IMR-90 (cell line): ENCODE measurements at regions not wholly inside any gene's neighbourhood (a gene's known extent, or its start where the extent isn't known, plus 50 kb on each side); places are given as distances from the start of the nearest gene placed in this dataset.

Experiments used
- ATAC-seq: fragments of 200-7000 bp; cut with Tn5 transposase; 2 replicates; pipeline ENCODE4 v1.9.1; 2020; ENCODE audit warnings: low read depth, mild to moderate bottlenecking, moderate library complexity
- BruUV-seq: library from RNA; stranded (reverse); fragments of 400-500 nt; replicated peaks from 2 replicates; lab custom pipeline; 2021; lab: Mats Ljungman, UMichigan
- CTCF ChIA-PET: fragments of 300-600 bp; formaldehyde crosslinking; extraction: SDS; loops from one replicate; lab custom pipeline; 2021; ENCODE audit warnings: antibody characterized with exemption; lab: Yijun Ruan, JAX
- POLR2A ChIA-PET: fragments of 300-600 bp; sonication (Branson Sonifier 250); formaldehyde crosslinking; loops from one replicate; lab custom pipeline; 2022; ENCODE audit warnings: antibody characterized with exemption; ENCODE audit not compliant: unreplicated experiment; lab: Charles Lee
- DNase-seq: peaks from one replicate; pipeline ENCODE4 v3.0.0; 2013
- H2AFZ ChIP-seq: replicated peaks from 2 replicates; pipeline ENCODE3; 2013; ENCODE audit warnings: low read length, mild to moderate bottlenecking; ENCODE audit not compliant: poor library complexity
- H2AK5ac ChIP-seq: 2 replicates; pipeline ENCODE4 v1.6.1; 2013; ENCODE audit warnings: low read depth, low read length, inconsistent platforms
- H2AK9ac ChIP-seq: replicated peaks from 2 replicates; pipeline ENCODE3; 2013; ENCODE audit warnings: mild to moderate bottlenecking, low read depth, low read length, moderate library complexity; ENCODE audit not compliant: poor library complexity
- H2BK120ac ChIP-seq: 2 replicates; pipeline ENCODE4 v1.6.1; 2013; ENCODE audit warnings: low read depth, low read length, inconsistent platforms
- H2BK15ac ChIP-seq: 3 replicates; pipeline ENCODE4 v1.6.1; 2013; ENCODE audit warnings: low read depth, low read length, inconsistent platforms
- H2BK20ac ChIP-seq: 2 replicates; pipeline ENCODE4 v1.6.1; 2013; ENCODE audit warnings: low read depth, mild to moderate bottlenecking, inconsistent platforms, low read length, moderate library complexity
- H2BK5ac ChIP-seq: 2 replicates; pipeline ENCODE4 v1.6.1; 2013; ENCODE audit warnings: mild to moderate bottlenecking, low read depth, low read length, inconsistent platforms; ENCODE audit not compliant: poor library complexity, severe bottlenecking
- H3K14ac ChIP-seq: replicated peaks from 2 replicates; pipeline ENCODE4 v1.6.1; 2013; ENCODE audit warnings: low read depth, low read length, inconsistent platforms
- H3K18ac ChIP-seq: 2 replicates; pipeline ENCODE4 v1.6.1; 2013; ENCODE audit warnings: low read depth, low read length, control low read depth
- H3K23ac ChIP-seq: 2 replicates; pipeline ENCODE4 v1.6.1; 2013; ENCODE audit warnings: low read depth, low read length, inconsistent platforms
- H3K27ac ChIP-seq: 2 replicates; pipeline ENCODE4 v1.5.1; 2013; ENCODE audit warnings: mild to moderate bottlenecking, control low read depth, low read length; ENCODE audit not compliant: insufficient read depth
- H3K27me3 ChIP-seq: 2 replicates; pipeline ENCODE4 v1.6.1; 2013; ENCODE audit warnings: low read length; ENCODE audit not compliant: control insufficient read depth, insufficient read depth
- H3K36me3 ChIP-seq: 2 replicates; pipeline ENCODE4 v1.6.1; 2013; ENCODE audit warnings: low read length, mixed read lengths; ENCODE audit not compliant: control insufficient read depth, insufficient read depth
- H3K4ac ChIP-seq: 2 replicates; pipeline ENCODE4 v1.6.1; 2013; ENCODE audit warnings: low read depth, low read length, inconsistent platforms
- H3K4me1 ChIP-seq: 2 replicates; pipeline ENCODE4 v1.6.1; 2013; ENCODE audit warnings: low read length, mixed read lengths; ENCODE audit not compliant: control insufficient read depth, insufficient read depth
- H3K4me2 ChIP-seq: 2 replicates; pipeline ENCODE4 v1.6.1; 2013; ENCODE audit warnings: low read depth, mild to moderate bottlenecking, control low read depth, low read length, moderate library complexity
- H3K4me3 ChIP-seq: 2 replicates; pipeline ENCODE4 v1.5.1; 2013; ENCODE audit warnings: low read depth, mild to moderate bottlenecking, control low read depth, low read length, moderate library complexity; ENCODE audit not compliant: insufficient read depth
- H3K56ac ChIP-seq: 2 replicates; pipeline ENCODE4 v1.6.1; 2013; ENCODE audit warnings: low read length, inconsistent platforms; ENCODE audit not compliant: insufficient read depth; ENCODE audit errors: extremely low read depth
- H3K79me1 ChIP-seq, 2 experiments: 2 replicates each; pipeline ENCODE4 v1.6.1; 2013; ENCODE audit warnings: low read length in 2 of 2, inconsistent platforms in 1 of 2, low read depth in 1 of 2
- H3K9ac ChIP-seq: 2 replicates; pipeline ENCODE4 v1.6.1; 2013; ENCODE audit warnings: low read depth, low read length, control low read depth
- H3K9me1 ChIP-seq: 2 replicates; pipeline ENCODE4 v1.6.1; 2013; ENCODE audit warnings: low read length, inconsistent platforms; ENCODE audit not compliant: insufficient read depth
- H3K9me3 ChIP-seq: 2 replicates; pipeline ENCODE4 v1.6.1; 2013; ENCODE audit warnings: low read length; ENCODE audit not compliant: control insufficient read depth, insufficient read depth
- H4K20me1 ChIP-seq: 2 replicates; pipeline ENCODE4 v1.6.1; 2013; ENCODE audit warnings: low read length, inconsistent platforms; ENCODE audit not compliant: insufficient read depth
- H4K5ac ChIP-seq: 2 replicates; pipeline ENCODE4 v1.6.1; 2013; ENCODE audit warnings: mild to moderate bottlenecking, low read depth, low read length, control low read depth
- H4K8ac ChIP-seq, 2 experiments: 2 replicates each; pipeline ENCODE4 v1.6.1; 2013; ENCODE audit warnings: low read depth in 2 of 2, low read length in 2 of 2, control low read depth in 1 of 2, inconsistent platforms in 1 of 2
- H4K91ac ChIP-seq: 2 replicates; pipeline ENCODE4 v1.6.1; 2013; ENCODE audit warnings: low read depth, low read length, inconsistent platforms; ENCODE audit not compliant: insufficient read depth
- BHLHE40 ChIP-seq: fragments of 150-350 bp; IDR thresholded peaks from 2 replicates; pipeline ENCODE4 v1.6.1; 2016; ENCODE audit warnings: mild to moderate bottlenecking, low read depth, low read length
- CEBPB ChIP-seq: IDR thresholded peaks from 2 replicates; pipeline ENCODE4 v1.6.1; 2012; ENCODE audit warnings: low read depth, low read length, improper control_type of control experiment
- CHD1 ChIP-seq: IDR thresholded peaks from 2 replicates; pipeline ENCODE4 v1.6.1; 2012; ENCODE audit warnings: low read depth, low read length, improper control_type of control experiment
- FOS ChIP-seq: fragments of 150-350 bp; IDR thresholded peaks from 2 replicates; pipeline ENCODE4 v1.6.1; 2016; ENCODE audit warnings: low read depth, low read length
- MAFK ChIP-seq: IDR thresholded peaks from 2 replicates; pipeline ENCODE4 v1.6.1; 2012; ENCODE audit warnings: low read depth, low read length, improper control_type of control experiment
- MAZ ChIP-seq: IDR thresholded peaks from 2 replicates; pipeline ENCODE4 v1.6.1; 2012; ENCODE audit warnings: low read depth, mild to moderate bottlenecking, low read length, improper control_type of control experiment, moderate library complexity, borderline replicate concordance
- MXI1 ChIP-seq: IDR thresholded peaks from 2 replicates; pipeline ENCODE4 v1.6.1; 2012; ENCODE audit warnings: low read depth, mild to moderate bottlenecking, low read length, moderate library complexity, borderline replicate concordance
- NFE2L2 ChIP-seq: fragments of 150-350 bp; IDR thresholded peaks from 2 replicates; pipeline ENCODE4 v1.6.1; 2016; ENCODE audit warnings: low read depth, mild to moderate bottlenecking, low read length
- POLR2A ChIP-seq: IDR thresholded peaks from 2 replicates; pipeline ENCODE4 v1.6.1; 2012; ENCODE audit warnings: mild to moderate bottlenecking, low read depth, low read length
- RAD21 ChIP-seq: IDR thresholded peaks from 2 replicates; pipeline ENCODE4 v1.6.1; 2012; ENCODE audit warnings: low read length, improper control_type of control experiment
- RCOR1 ChIP-seq: IDR thresholded peaks from 2 replicates; pipeline ENCODE4 v1.6.1; 2012; ENCODE audit warnings: mild to moderate bottlenecking, low read length, improper control_type of control experiment; ENCODE audit not compliant: insufficient replicate concordance
- RFX5 ChIP-seq: IDR thresholded peaks from 2 replicates; pipeline ENCODE4 v1.8.0; 2012; ENCODE audit warnings: low read depth, mild to moderate bottlenecking, low read length, moderate library complexity
- SMC3 ChIP-seq: fragments of 150-350 bp; IDR thresholded peaks from 2 replicates; pipeline ENCODE4 v1.6.1; 2016; ENCODE audit warnings: low read depth, mild to moderate bottlenecking, antibody characterized with exemption, low read length, moderate library complexity
- WGBS, 2 experiments: methylation state at CpG; one replicate each; pipeline versions ENCODE4 v1.1.5 to v1.1.7; 2013; ENCODE audit warnings: missing lambda C conversion rate in 2 of 2; ENCODE audit not compliant: insufficient read length in 1 of 2; ENCODE audit errors: extremely low coverage in 2 of 2; 5-methylcytosine and 5-hydroxymethylcytosine counted together
- dilution Hi-C: fragments of 300-500 bp; cut with HindIII; formaldehyde crosslinking; loops from one replicate; pipeline ENCODE4 v1.14.3; 2018; ENCODE audit warnings: low sequenced_read_pairs; ENCODE audit not compliant: unreplicated experiment
- in situ Hi-C: fragments of 300-500 bp; cut with MboI; formaldehyde crosslinking; loops from 3 replicates; pipeline ENCODE4 v1.14.3; 2019; ENCODE audit warnings: low sequenced_read_pairs, inconsistent platforms, mixed read lengths
- intact Hi-C: fragments of 100-400 bp; cut with micrococcal nuclease; formaldehyde crosslinking; loops from 2 replicates; pipeline ENCODE4 v1.10.0; 2022
- TF ChIP-seq, protein P1 (sequence below): fragments of 150-350 bp; IDR thresholded peaks from 2 replicates; pipeline ENCODE4 v1.6.1; 2016; ENCODE audit warnings: low read depth, mild to moderate bottlenecking, low read length, moderate library complexity, borderline replicate concordance
- TF ChIP-seq, protein P2 (sequence below): fragments of 150-350 bp; IDR thresholded peaks from 2 replicates; pipeline ENCODE4 v1.6.1; 2017; ENCODE audit warnings: mild to moderate bottlenecking, antibody characterized with exemption, low read length, low read depth
- TF ChIP-seq, protein P3 (sequence below): conservative IDR thresholded peaks from 2 replicates; pipeline ENCODE4 v1.5.1; 2012; ENCODE audit warnings: mild to moderate bottlenecking, low read depth, low read length, improper control_type of control experiment

- Histone ChIP-seq H3K4me2 (no peak overlapping the region), H4K8ac (no peak overlapping the region), H2BK15ac (no peak overlapping the region), H2AK5ac (no peak overlapping the region), H4K91ac (no peak overlapping the region), H2BK5ac (no peak overlapping the region), H2BK20ac (no peak overlapping the region), H3K4me3 (no peak overlapping the region), H3K9ac (no peak overlapping the region), H2AFZ (peak overlapping the region; percentile 18), H3K36me3 (no peaks in the 10 kb centered on the region), H3K27ac (no peak overlapping the region), H3K9me1 (no peaks in the 10 kb centered on the region), H3K9me3 (no peaks in the 10 kb centered on the region; the same call in 1 of the 2 replicates), H4K20me1 (no peaks in the 10 kb centered on the region), H3K23ac (no peak overlapping the region), H3K27me3 (peaks cover 12% of the 10 kb centered on the region), H2BK120ac (no peak overlapping the region), H4K5ac (no peak overlapping the region), H3K79me1 (no peaks in the 10 kb centered on the region), H3K18ac (no peak overlapping the region), H3K4ac (no peak overlapping the region), H3K56ac (no peak overlapping the region), H2AK9ac (peak overlapping the region; percentile 62), H3K14ac (no peak overlapping the region), H3K4me1 (no peaks in the 10 kb centered on the region)
- in situ Hi-C loops (no loop called here), dilution Hi-C loops (no loop called here), intact Hi-C loops (no loop called here)
- no peak for TF ChIP-seq MAZ
- TF ChIP-seq RAD21, result no peak
- TF ChIP-seq, protein P1, sequence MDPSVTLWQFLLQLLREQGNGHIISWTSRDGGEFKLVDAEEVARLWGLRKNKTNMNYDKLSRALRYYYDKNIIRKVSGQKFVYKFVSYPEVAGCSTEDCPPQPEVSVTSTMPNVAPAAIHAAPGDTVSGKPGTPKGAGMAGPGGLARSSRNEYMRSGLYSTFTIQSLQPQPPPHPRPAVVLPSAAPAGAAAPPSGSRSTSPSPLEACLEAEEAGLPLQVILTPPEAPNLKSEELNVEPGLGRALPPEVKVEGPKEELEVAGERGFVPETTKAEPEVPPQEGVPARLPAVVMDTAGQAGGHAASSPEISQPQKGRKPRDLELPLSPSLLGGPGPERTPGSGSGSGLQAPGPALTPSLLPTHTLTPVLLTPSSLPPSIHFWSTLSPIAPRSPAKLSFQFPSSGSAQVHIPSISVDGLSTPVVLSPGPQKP, result no peak
- no peak for TF ChIP-seq NFE2L2
- TF ChIP-seq RFX5, result no peak
- TF ChIP-seq POLR2A, result no peak
- no peak for TF ChIP-seq MAFK
- TF ChIP-seq, protein P2, sequence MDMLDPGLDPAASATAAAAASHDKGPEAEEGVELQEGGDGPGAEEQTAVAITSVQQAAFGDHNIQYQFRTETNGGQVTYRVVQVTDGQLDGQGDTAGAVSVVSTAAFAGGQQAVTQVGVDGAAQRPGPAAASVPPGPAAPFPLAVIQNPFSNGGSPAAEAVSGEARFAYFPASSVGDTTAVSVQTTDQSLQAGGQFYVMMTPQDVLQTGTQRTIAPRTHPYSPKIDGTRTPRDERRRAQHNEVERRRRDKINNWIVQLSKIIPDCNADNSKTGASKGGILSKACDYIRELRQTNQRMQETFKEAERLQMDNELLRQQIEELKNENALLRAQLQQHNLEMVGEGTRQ, result no peak
- no peak for TF ChIP-seq MXI1
- TF ChIP-seq RCOR1, result no peak
- TF ChIP-seq, protein P3, sequence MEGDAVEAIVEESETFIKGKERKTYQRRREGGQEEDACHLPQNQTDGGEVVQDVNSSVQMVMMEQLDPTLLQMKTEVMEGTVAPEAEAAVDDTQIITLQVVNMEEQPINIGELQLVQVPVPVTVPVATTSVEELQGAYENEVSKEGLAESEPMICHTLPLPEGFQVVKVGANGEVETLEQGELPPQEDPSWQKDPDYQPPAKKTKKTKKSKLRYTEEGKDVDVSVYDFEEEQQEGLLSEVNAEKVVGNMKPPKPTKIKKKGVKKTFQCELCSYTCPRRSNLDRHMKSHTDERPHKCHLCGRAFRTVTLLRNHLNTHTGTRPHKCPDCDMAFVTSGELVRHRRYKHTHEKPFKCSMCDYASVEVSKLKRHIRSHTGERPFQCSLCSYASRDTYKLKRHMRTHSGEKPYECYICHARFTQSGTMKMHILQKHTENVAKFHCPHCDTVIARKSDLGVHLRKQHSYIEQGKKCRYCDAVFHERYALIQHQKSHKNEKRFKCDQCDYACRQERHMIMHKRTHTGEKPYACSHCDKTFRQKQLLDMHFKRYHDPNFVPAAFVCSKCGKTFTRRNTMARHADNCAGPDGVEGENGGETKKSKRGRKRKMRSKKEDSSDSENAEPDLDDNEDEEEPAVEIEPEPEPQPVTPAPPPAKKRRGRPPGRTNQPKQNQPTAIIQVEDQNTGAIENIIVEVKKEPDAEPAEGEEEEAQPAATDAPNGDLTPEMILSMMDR, result no peak
- no peak for TF ChIP-seq FOS
- TF ChIP-seq CHD1, result no peak
- TF ChIP-seq BHLHE40, result no peak
- no peak for TF ChIP-seq CEBPB
- TF ChIP-seq SMC3, result no peak
- ATAC-seq (no peak), DNase-seq (no peak)
- BruUV-seq, result no TSS peak
- CTCF ChIA-PET, result interaction anchor here (0.6 kb wide), 1 partner anchor 1333 kb away, joined by 3 read pairs; no protein-coding TSS in a partner anchor
- WGBS, 2 experiments, result 18% methylated on average over 6 of the region's 10 CpGs; no CpG with 5 or more reads in 1 of the 2 experiments
- POLR2A ChIA-PET, result no interaction called here
These were observed 93.6 kb downstream of the PHETA1 start for GRCh38 chr12:111275308-111275707.
